ENCODE measurements at regions not wholly inside any gene's neighbourhood (a gene's known extent, or its start where the extent isn't known, plus 50 kb on each side); places are given as distances from the start of the nearest gene placed in this dataset.

GRCh38 chr13:58024103-58024502, 392.6 kb downstream of the PCDH17 start:
- intact Hi-C loops (cut with DNase I) = no loop called here
- no peak for DNase-seq (ENCODE audit: low spot score)

- intact Hi-C loops (cut with DNase I) = no loop called here
- DNase-seq (ENCODE audit: low spot score) = no peak
Measured at GRCh38 chr13:58025821-58026220, 394.3 kb downstream of the PCDH17 start.

- no peak for DNase-seq (ENCODE audit: low spot score)
- intact Hi-C loops (cut with DNase I) = no loop called here
Measured at GRCh38 chr13:58032676-58033460, 401.3 kb downstream of the PCDH17 start.

- intact Hi-C loops (cut with DNase I) = loop anchor here in 1 of 2 donors (10.0 kb wide), 1 partner anchor 1541 kb away; no protein-coding TSS in a partner anchor
- no peak for DNase-seq (ENCODE audit: low spot score)
Measured at GRCh38 chr13:58043971-58044370, 412.4 kb downstream of the PCDH17 start.

- DNase-seq (ENCODE audit: low spot score) = no peak
- intact Hi-C loops (cut with DNase I) = loop anchor here in 1 of 2 donors (10.0 kb wide), 1 partner anchor 1536 kb away; no protein-coding TSS in a partner anchor
Measured at GRCh38 chr13:58048670-58049069, 417.1 kb downstream of the PCDH17 start.

- intact Hi-C loops (cut with DNase I) = no loop called here
- DNase-seq (ENCODE audit: low spot score) = no peak
Measured at GRCh38 chr13:58051396-58051795, 419.9 kb downstream of the PCDH17 start.

- DNase-seq (ENCODE audit: low spot score) = no peak
- intact Hi-C loops (cut with DNase I) = no loop called here
Measured at GRCh38 chr13:58051807-58052375, 420.3 kb downstream of the PCDH17 start.

- no peak for DNase-seq (ENCODE audit: low spot score)
Measured at GRCh38 chr13:58056426-58056825, 424.9 kb downstream of the PCDH17 start.

GRCh38 chr13:58059624-58060023, 428.1 kb downstream of the PCDH17 start:
- intact Hi-C loops (cut with DNase I) = no loop called here
- DNase-seq (ENCODE audit: low spot score) = no peak

More at GRCh38 chr13:58056426-58056825, 424.9 kb downstream of the PCDH17 start:
- intact Hi-C loops (cut with DNase I) = no loop called here

- intact Hi-C loops (cut with DNase I) = no loop called here
- DNase-seq (ENCODE audit: low spot score) = no peak
Measured at GRCh38 chr13:58080806-58081205, 449.3 kb downstream of the PCDH17 start.

GRCh38 chr13:58081301-58081820, 449.8 kb downstream of the PCDH17 start:
- intact Hi-C loops (cut with DNase I) = no loop called here

GRCh38 chr13:58083064-58083463, 451.5 kb downstream of the PCDH17 start:
- intact Hi-C loops (cut with DNase I) = no loop called here
- no peak for DNase-seq (ENCODE audit: low spot score)

More at GRCh38 chr13:58081301-58081820, 449.8 kb downstream of the PCDH17 start:
- DNase-seq (ENCODE audit: low spot score) = no peak

- intact Hi-C loops (cut with DNase I) = no loop called here
- no peak for DNase-seq (ENCODE audit: low spot score)
Measured at GRCh38 chr13:58085274-58085673, 453.7 kb downstream of the PCDH17 start.

- no peak for DNase-seq (ENCODE audit: low spot score)
- intact Hi-C loops (cut with DNase I) = no loop called here
Measured at GRCh38 chr13:58085819-58086218, 454.3 kb downstream of the PCDH17 start.

GRCh38 chr13:58087566-58087965, 456.0 kb downstream of the PCDH17 start:
- intact Hi-C loops (cut with DNase I) = no loop called here
- DNase-seq (ENCODE audit: low spot score) = no peak

- no peak for DNase-seq (ENCODE audit: low spot score)
- intact Hi-C loops (cut with DNase I) = no loop called here
Measured at GRCh38 chr13:58093394-58093793, 461.9 kb downstream of the PCDH17 start.

GRCh38 chr13:58097831-58098230, 466.3 kb downstream of the PCDH17 start:
- intact Hi-C loops (cut with DNase I) = no loop called here
- DNase-seq (ENCODE audit: low spot score) = no peak

- intact Hi-C loops (cut with DNase I) = no loop called here
Measured at GRCh38 chr13:58119351-58119750, 487.8 kb downstream of the PCDH17 start.

GRCh38 chr13:58119804-58120203, 488.3 kb downstream of the PCDH17 start:
- intact Hi-C loops (cut with DNase I) = no loop called here
- DNase-seq (ENCODE audit: low spot score) = no peak

More at GRCh38 chr13:58119351-58119750, 487.8 kb downstream of the PCDH17 start:
- DNase-seq (ENCODE audit: low spot score) = no peak

- no peak for DNase-seq (ENCODE audit: low spot score)
- intact Hi-C loops (cut with DNase I) = no loop called here
Measured at GRCh38 chr13:58126496-58126895, 495.0 kb downstream of the PCDH17 start.

- intact Hi-C loops (cut with DNase I) = no loop called here
Measured at GRCh38 chr13:58134012-58134411, 502.5 kb downstream of the PCDH17 start.

More at GRCh38 chr13:58134012-58134411, 502.5 kb downstream of the PCDH17 start:
- DNase-seq (ENCODE audit: low spot score) = no peak

Data from posterior vena cava (tissue), 2 donors.